HCT116 (cell line): ENCODE measurements at regions not wholly inside any gene's neighbourhood (a gene's known extent, or its start where the extent isn't known, plus 50 kb on each side); places are given as distances from the start of the nearest gene placed in this dataset.

Source experiments
- ATAC-seq: fragments of 200-7000 bp; cut with Tn5 transposase; 2 replicates; pipeline ENCODE4 v1.9.1; 2020; ENCODE audit warnings: mild to moderate bottlenecking, moderate library complexity
- BruUV-seq: library from RNA; stranded (reverse); fragments of 400-500 nt; replicated peaks from 2 replicates; lab custom pipeline; 2021; lab: Mats Ljungman, UMichigan
- CTCF ChIA-PET: fragments of 300-600 bp; sonication (Branson Sonifier 250); formaldehyde crosslinking; loops from one replicate; lab custom pipeline; 2021; ENCODE audit warnings: antibody characterized with exemption; lab: Charles Lee
- POLR2A ChIA-PET: fragments of 300-600, 350-600 bp; sonication (Branson Sonifier 250); formaldehyde crosslinking; loops from one replicate; lab custom pipeline; 2021; ENCODE audit warnings: antibody characterized with exemption; lab: Charles Lee
- RAD21 ChIA-PET, 2 experiments: fragments of 300-600 bp; sonication (Branson Sonifier 250); formaldehyde crosslinking; loops; one replicate each; lab custom pipeline; 2023; ENCODE audit warnings: low total read pairs in 2 of 2; ENCODE audit not compliant: uncharacterized antibody in 2 of 2, unreplicated experiment in 2 of 2, low non-redundant PET in 1 of 2; lab: Charles Lee
- DNase-seq: peaks from one replicate; pipeline ENCODE4 v3.0.0-alpha.2; 2010; ENCODE audit warnings: low read depth, low spot score
- H2AFZ ChIP-seq: fragments of 200-600 bp; shearing (Covaris generic), sonication (generic); 2 replicates; pipeline ENCODE4 v1.6.1; 2017; ENCODE audit warnings: low read depth, mixed run types, mixed read lengths, antibody characterized with exemption, low read length; ENCODE audit not compliant: poor library complexity, severe bottlenecking
- H3K27ac ChIP-seq: 2 replicates; pipeline ENCODE4 v1.5.1; 2012; ENCODE audit warnings: low read depth, low read length
- H3K27me3 ChIP-seq: fragments of 200-600 bp; sonication (generic); 2 replicates; pipeline ENCODE4 v1.6.1; 2016; ENCODE audit warnings: mixed run types, low read length, mixed read lengths; ENCODE audit not compliant: insufficient read depth
- H3K36me3 ChIP-seq, 2 experiments: fragments of 200-500 bp in 1 of 2; fragments of 200-600 bp in 1 of 2; sonication (Bioruptor generic) in 1 of 2; sonication (generic) in 1 of 2; 2 replicates each; pipeline versions ENCODE4 v1.5.1 to v1.6.1; 2014 to 2016; ENCODE audit warnings: low read length in 2 of 2, inconsistent platforms in 1 of 2, mixed read lengths in 1 of 2, mixed run types in 1 of 2; ENCODE audit not compliant: insufficient read depth in 2 of 2, control insufficient read depth in 1 of 2
- H3K4me1 ChIP-seq, 2 experiments: fragments of 200-600 bp in 1 of 2; sonication (generic) in 1 of 2; 2 replicates each; pipeline versions ENCODE4 v1.5.1 to v1.6.1; 2012 to 2017; ENCODE audit warnings: low read length in 2 of 2, inconsistent platforms in 1 of 2, mild to moderate bottlenecking in 1 of 2, mixed read lengths in 1 of 2, mixed run types in 1 of 2, moderate library complexity in 1 of 2; ENCODE audit not compliant: insufficient read depth in 2 of 2, control insufficient read depth in 1 of 2
- H3K4me2 ChIP-seq: fragments of 200-600 bp; sonication (generic); 2 replicates; pipeline ENCODE4 v1.6.1; 2017; ENCODE audit warnings: mixed run types, low read length, mixed read lengths
- H3K4me3 ChIP-seq, 2 experiments: fragments of 200-600 bp in 1 of 2; sonication (generic) in 1 of 2; replicated peaks in 1 of 2; 2 replicates each; pipeline ENCODE4 v1.5.1; 2011 to 2016; ENCODE audit warnings: low read length in 2 of 2, control low read depth in 1 of 2, low read depth in 1 of 2, mild to moderate bottlenecking in 1 of 2, mixed read lengths in 1 of 2, mixed run types in 1 of 2
- H3K79me2 ChIP-seq: fragments of 200-600 bp; sonication (generic); 2 replicates; pipeline ENCODE4 v1.6.1; 2017; ENCODE audit warnings: mild to moderate bottlenecking, mixed run types, low read length, moderate library complexity, mixed read lengths; ENCODE audit not compliant: insufficient read depth
- H3K9ac ChIP-seq: fragments of 200-600 bp; sonication (generic); 2 replicates; pipeline ENCODE4 v1.6.1; 2016; ENCODE audit warnings: low read length, mixed read lengths
- H3K9me2 ChIP-seq: fragments of 200-600 bp; sonication (generic), shearing (Covaris generic); 2 replicates; pipeline ENCODE4 v1.6.1; 2017; ENCODE audit warnings: mixed run types, mild to moderate bottlenecking, moderate library complexity; ENCODE audit not compliant: insufficient read depth
- H3K9me3 ChIP-seq, 2 experiments: fragments of 200-500 bp in 1 of 2; fragments of 200-600 bp in 1 of 2; sonication (Bioruptor generic) in 1 of 2; sonication (generic) in 1 of 2; 2 replicates each; pipeline ENCODE4 v1.6.1; 2014 to 2017; ENCODE audit warnings: low read length in 2 of 2, mixed read lengths in 2 of 2, inconsistent platforms in 1 of 2, low read depth in 1 of 2, mild to moderate bottlenecking in 1 of 2, mixed run types in 1 of 2, moderate library complexity in 1 of 2; ENCODE audit not compliant: control insufficient read depth in 1 of 2, insufficient read depth in 1 of 2
- H4K20me1 ChIP-seq: fragments of 200-600 bp; sonication (generic), shearing (Covaris generic); 2 replicates; pipeline ENCODE4 v1.6.1; 2017; ENCODE audit warnings: mixed run types, mild to moderate bottlenecking, moderate library complexity; ENCODE audit not compliant: insufficient read depth
- EGR1 ChIP-seq: IDR thresholded peaks from 2 replicates; pipeline ENCODE4 v1.6.1; 2012; ENCODE audit warnings: low read depth
- ELF1 ChIP-seq: IDR thresholded peaks from 2 replicates; pipeline ENCODE4 v1.6.1; 2012; ENCODE audit warnings: low read depth, borderline replicate concordance
- EZH2 ChIP-seq: fragments of 200-600 bp; sonication (generic); IDR thresholded peaks from 2 replicates; pipeline ENCODE4 v1.6.1; 2017; ENCODE audit warnings: antibody characterized with exemption, mixed run types
- EZH2phosphoT487 ChIP-seq: fragments of 200-600 bp; IDR thresholded peaks from 2 replicates; pipeline ENCODE4 v1.6.1; 2018; ENCODE audit warnings: antibody characterized with exemption, borderline replicate concordance
- FOSL1 ChIP-seq: IDR thresholded peaks from 2 replicates; pipeline ENCODE4 v1.6.1; 2012; ENCODE audit warnings: low read depth
- JUND ChIP-seq: IDR thresholded peaks from 2 replicates; pipeline ENCODE4 v1.6.1; 2012
- POLR2A ChIP-seq: IDR thresholded peaks from 2 replicates; pipeline ENCODE4 v1.7.0; 2011; ENCODE audit warnings: borderline replicate concordance; ENCODE audit not compliant: insufficient read depth, insufficient read length; ENCODE audit errors: extremely low read depth
- RAD21 ChIP-seq: IDR thresholded peaks from 2 replicates; pipeline ENCODE4 v1.6.1; 2012; ENCODE audit warnings: low read depth, mild to moderate bottlenecking
- TCF7L2 ChIP-seq: IDR thresholded peaks from 2 replicates; pipeline ENCODE4 v1.7.0; 2011; ENCODE audit warnings: borderline replicate concordance, inconsistent platforms; ENCODE audit not compliant: insufficient read depth, insufficient read length; ENCODE audit errors: extremely low read depth
- ZFX ChIP-seq: fragments of 450-650 bp; IDR thresholded peaks from 2 replicates; pipeline ENCODE4 v1.6.1; 2017
- ZNF274 ChIP-seq: fragments of 200-500 bp; sonication (Bioruptor generic); IDR thresholded peaks from 2 replicates; pipeline ENCODE4 v1.6.1; 2014; ENCODE audit warnings: mild to moderate bottlenecking, low read depth, low read length, inconsistent platforms
- intact Hi-C: fragments of 100-400 bp; cut with micrococcal nuclease; formaldehyde crosslinking; loops from 2 replicates; pipeline ENCODE4 v1.10.0; 2022
- TF ChIP-seq, protein P1 (sequence below): IDR thresholded peaks from 2 replicates; pipeline ENCODE4 v1.6.1; 2012

DNA sequence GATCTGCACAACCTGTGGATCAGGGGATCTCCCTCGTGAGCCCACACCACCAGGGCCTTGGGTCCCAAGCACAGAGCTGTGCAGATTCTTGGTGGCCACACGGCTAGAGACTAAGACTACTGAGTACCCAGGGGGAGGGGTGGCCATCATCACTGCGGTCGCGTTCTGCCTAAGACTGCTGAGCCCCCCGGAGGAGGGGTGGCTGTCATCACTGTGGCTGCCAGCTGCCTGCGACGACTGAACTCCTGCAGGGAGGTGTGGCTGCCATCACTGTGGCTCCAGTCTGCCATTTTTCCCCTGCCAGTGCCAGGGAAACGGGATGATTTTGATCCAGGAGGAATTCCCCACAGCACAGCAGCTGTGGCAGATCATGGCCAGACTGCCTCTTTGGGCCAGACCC lies 141.7 kb upstream of the SPANXB1 start:
- Histone ChIP-seq H3K27ac (no peak overlapping the region), H3K27me3 (no peaks in the 10 kb centered on the region), H3K4me1 (no peaks in the 10 kb centered on the region), H3K36me3 (no peaks in the 10 kb centered on the region), H3K4me2 (no peak overlapping the region), H3K9me2 (no peaks in the 10 kb centered on the region), H3K79me2 (no peaks in the 10 kb centered on the region), H2AFZ (no peak overlapping the region), H3K9me3 (no peaks in the 10 kb centered on the region), H3K4me3 (no peak overlapping the region), H4K20me1 (no peaks in the 10 kb centered on the region), H3K9ac (no peak overlapping the region)
- ChIA-PET CTCF (no interaction called here), RAD21 (no interaction called here), POLR2A (no interaction called here)
- DNase-seq (no peak), ATAC-seq (no peak)
- no TSS peak for BruUV-seq
- TF ChIP-seq ELF1 (no peak), ZFX (no peak), RAD21 (no peak), EZH2 (no peak), ZNF274 (no peak), JUND (no peak), POLR2A (no peak), EZH2phosphoT487 (no peak), FOSL1 (no peak)
- TF ChIP-seq, protein P1, sequence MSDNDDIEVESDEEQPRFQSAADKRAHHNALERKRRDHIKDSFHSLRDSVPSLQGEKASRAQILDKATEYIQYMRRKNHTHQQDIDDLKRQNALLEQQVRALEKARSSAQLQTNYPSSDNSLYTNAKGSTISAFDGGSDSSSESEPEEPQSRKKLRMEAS = no peak
- intact Hi-C loops = no loop called here

DNA sequence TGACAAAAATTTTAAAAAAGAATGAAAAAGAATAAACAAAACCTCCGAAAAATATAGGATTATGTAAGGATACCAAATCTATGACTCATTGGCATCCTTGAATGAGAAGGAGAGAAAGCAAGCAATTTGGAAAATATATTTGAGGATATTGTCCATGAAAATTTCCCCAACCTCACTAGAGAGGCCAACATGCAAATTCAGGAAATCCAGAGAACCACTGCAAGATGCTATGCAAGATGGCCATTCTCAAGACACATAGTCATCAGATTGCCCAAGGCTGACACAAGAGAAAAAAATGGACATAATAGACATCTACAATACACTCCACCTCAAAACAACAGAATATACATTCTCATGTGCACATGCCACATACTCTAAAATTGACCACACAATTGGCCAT lies 135.9 kb upstream of the SPANXB1 start:
- intact Hi-C loops = no loop called here
- H3K27ac ChIP-seq = no peak overlapping the region
- RAD21 ChIA-PET = no interaction called here

More for the DNA sequence above, 135.9 kb upstream of the SPANXB1 start:
- Histone ChIP-seq H4K20me1 (no peaks in the 10 kb centered on the region), H3K9ac (no peak overlapping the region), H3K4me2 (no peak overlapping the region), H3K27me3 (no peaks in the 10 kb centered on the region), H3K9me2 (no peaks in the 10 kb centered on the region), H2AFZ (no peak overlapping the region), H3K9me3 (no peaks in the 10 kb centered on the region), H3K36me3 (no peaks in the 10 kb centered on the region), H3K4me1 (no peaks in the 10 kb centered on the region), H3K4me3 (no peak overlapping the region), H3K79me2 (no peaks in the 10 kb centered on the region)
- no peak for DNase-seq
- POLR2A ChIA-PET = no interaction called here
- no TSS peak for BruUV-seq
- ATAC-seq = no peak
- CTCF ChIA-PET = no interaction called here
- no peak for TF ChIP-seq EGR1
- no peak for TF ChIP-seq JUND
- no peak for TF ChIP-seq EZH2
- TF ChIP-seq TCF7L2 = no peak
